ENCODE measurements at regions not wholly inside any gene's neighbourhood (a gene's known extent, or its start where the extent isn't known, plus 50 kb on each side); places are given as distances from the start of the nearest gene placed in this dataset.

- Histone ChIP-seq H3K27me3 (ENCODE audit: control insufficient read depth, insufficient read depth, low read length) (no peaks in the 10 kb centered on the region), H3K36me3 (ENCODE audit: control insufficient read depth, insufficient read depth, low read length) (no peaks in the 10 kb centered on the region), H3K4me2 (ENCODE audit: extremely low read depth, insufficient read depth, low read length) (no peak overlapping the region), H3K4me1 (ENCODE audit: control insufficient read depth, extremely low read depth, insufficient read depth, low read length) (no peaks in the 10 kb centered on the region), H3K9me3 (ENCODE audit: control insufficient read depth, insufficient read depth, low read depth, low read length) (no peaks in the 10 kb centered on the region), H3K79me2 (ENCODE audit: control insufficient read depth, insufficient read depth, low read length) (no peaks in the 10 kb centered on the region), H3K27ac (ENCODE audit: insufficient read depth, low read length) (no peak overlapping the region), H3K9ac (ENCODE audit: insufficient read depth, low read length) (no peak overlapping the region), H2AFZ (ENCODE audit: low read length) (no peak overlapping the region), H4K20me1 (ENCODE audit: control insufficient read depth, extremely low read depth, insufficient read depth, low read length) (no peaks in the 10 kb centered on the region), H3K4me3 (replicated peaks in 1 of 4; ENCODE audit: control extremely low read depth in 1 of 4, insufficient read depth in 1 of 4, low read depth in 3 of 4, low read length in 4 of 4) (no peak overlapping the region)
- TF ChIP-seq EZH2 (IDR thresholded peaks at IDR 0.05; ENCODE audit: low read length, missing control alignments): no peak
- no peak for TF ChIP-seq CTCF (conservative IDR thresholded peaks at IDR 0.05 in 1 of 2, IDR thresholded peaks at IDR 0.05 in 1 of 2; ENCODE audit: low read depth in 1 of 2, low read length in 2 of 2)
- DNase-seq (ENCODE audit: low read depth in 2 of 2): no peak
Measured at GRCh38 chr9:8252445-8252844, 452.9 kb upstream of the DMAC1 start.

- no peak for TF ChIP-seq EZH2 (IDR thresholded peaks at IDR 0.05; ENCODE audit: low read length, missing control alignments)
- TF ChIP-seq CTCF (conservative IDR thresholded peaks at IDR 0.05 in 1 of 2, IDR thresholded peaks at IDR 0.05 in 1 of 2; ENCODE audit: low read depth in 1 of 2, low read length in 2 of 2): no peak
- no peaks in the 10 kb centered on the region for H3K4me1 ChIP-seq (ENCODE audit: control insufficient read depth, extremely low read depth, insufficient read depth, low read length)
- H3K79me2 ChIP-seq (ENCODE audit: control insufficient read depth, insufficient read depth, low read length): no peaks in the 10 kb centered on the region
- no peak overlapping the region for H3K4me3 ChIP-seq (replicated peaks in 1 of 4; ENCODE audit: control extremely low read depth in 1 of 4, insufficient read depth in 1 of 4, low read depth in 3 of 4, low read length in 4 of 4)
- H3K9ac ChIP-seq (ENCODE audit: insufficient read depth, low read length): no peak overlapping the region
- no peaks in the 10 kb centered on the region for H3K9me3 ChIP-seq (ENCODE audit: control insufficient read depth, insufficient read depth, low read depth, low read length)
- H3K27me3 ChIP-seq (ENCODE audit: control insufficient read depth, insufficient read depth, low read length): no peaks in the 10 kb centered on the region
- H4K20me1 ChIP-seq (ENCODE audit: control insufficient read depth, extremely low read depth, insufficient read depth, low read length): no peaks in the 10 kb centered on the region
- H3K4me2 ChIP-seq (ENCODE audit: extremely low read depth, insufficient read depth, low read length): no peak overlapping the region
- DNase-seq (ENCODE audit: low read depth in 2 of 2): no peak
- H3K27ac ChIP-seq (ENCODE audit: insufficient read depth, low read length): no peak overlapping the region
- H2AFZ ChIP-seq (ENCODE audit: low read length): no peak overlapping the region
- no peaks in the 10 kb centered on the region for H3K36me3 ChIP-seq (ENCODE audit: control insufficient read depth, insufficient read depth, low read length)
Measured at GRCh38 chr9:8251566-8251965, 452.0 kb upstream of the DMAC1 start.

- no peaks in the 10 kb centered on the region for H3K4me1 ChIP-seq (ENCODE audit: control insufficient read depth, extremely low read depth, insufficient read depth, low read length)
- no peak overlapping the region for H3K9ac ChIP-seq (ENCODE audit: insufficient read depth, low read length)
- H3K4me2 ChIP-seq (ENCODE audit: extremely low read depth, insufficient read depth, low read length): no peak overlapping the region
- H3K9me3 ChIP-seq (ENCODE audit: control insufficient read depth, insufficient read depth, low read depth, low read length): no peaks in the 10 kb centered on the region
- no peaks in the 10 kb centered on the region for H3K36me3 ChIP-seq (ENCODE audit: control insufficient read depth, insufficient read depth, low read length)
- TF ChIP-seq CTCF (conservative IDR thresholded peaks at IDR 0.05 in 1 of 2, IDR thresholded peaks at IDR 0.05 in 1 of 2; ENCODE audit: low read depth in 1 of 2, low read length in 2 of 2) (no peak), EZH2 (IDR thresholded peaks at IDR 0.05; ENCODE audit: low read length, missing control alignments) (no peak)
- no peak overlapping the region for H3K4me3 ChIP-seq (replicated peaks in 1 of 4; ENCODE audit: control extremely low read depth in 1 of 4, insufficient read depth in 1 of 4, low read depth in 3 of 4, low read length in 4 of 4)
- H2AFZ ChIP-seq (ENCODE audit: low read length): no peak overlapping the region
- no peak overlapping the region for H3K27ac ChIP-seq (ENCODE audit: insufficient read depth, low read length)
- no peaks in the 10 kb centered on the region for H3K27me3 ChIP-seq (ENCODE audit: control insufficient read depth, insufficient read depth, low read length)
- no peaks in the 10 kb centered on the region for H3K79me2 ChIP-seq (ENCODE audit: control insufficient read depth, insufficient read depth, low read length)
- no peak for DNase-seq (ENCODE audit: low read depth in 2 of 2)
- H4K20me1 ChIP-seq (ENCODE audit: control insufficient read depth, extremely low read depth, insufficient read depth, low read length): no peaks in the 10 kb centered on the region
Measured at GRCh38 chr9:8244505-8245092, 445.0 kb upstream of the DMAC1 start.
